SHP77 (cell line): ENCODE measurements at regions not wholly inside any gene's neighbourhood (a gene's known extent, or its start where the extent isn't known, plus 50 kb on each side); places are given as distances from the start of the nearest gene placed in this dataset.

Experiments used
- DNase-seq, 2 experiments: peaks; one replicate each; lab custom pipeline; 2025; lab: John Stamatoyannopoulos, UW

- DNase-seq, result no peak
These were observed 552.6 kb downstream of the GBA3 start for GRCh38 chr4:23245203-23245832.

GRCh38 chr4:23242962-23243361 lies 550.2 kb downstream of the GBA3 start:
- no peak for DNase-seq

GRCh38 chr4:23241408-23241807 lies 548.7 kb downstream of the GBA3 start:
- no peak for DNase-seq

- no peak for DNase-seq
These were observed 546.1 kb downstream of the GBA3 start for GRCh38 chr4:23238848-23239247.

- DNase-seq, result peak in 1 of 2 experiments; percentile 8
These were observed 545.0 kb downstream of the GBA3 start for GRCh38 chr4:23237771-23238170.

GRCh38 chr4:23235628-23236390 lies 543.1 kb downstream of the GBA3 start:
- no peak for DNase-seq

GRCh38 chr4:23234716-23235115 lies 542.0 kb downstream of the GBA3 start:
- DNase-seq, result no peak

- no peak for DNase-seq
These were observed 541.3 kb downstream of the GBA3 start for GRCh38 chr4:23234018-23234417.

GRCh38 chr4:23233596-23233995 lies 540.9 kb downstream of the GBA3 start:
- DNase-seq, result no peak

- DNase-seq, result no peak
These were observed 540.2 kb downstream of the GBA3 start for GRCh38 chr4:23232987-23233386.

- no peak for DNase-seq
These were observed 532.8 kb downstream of the GBA3 start for GRCh38 chr4:23225564-23225963.

- DNase-seq, result no peak
These were observed 532.1 kb downstream of the GBA3 start for GRCh38 chr4:23224684-23225420.

- DNase-seq, result no peak
These were observed 528.2 kb downstream of the GBA3 start for GRCh38 chr4:23220911-23221310.

- DNase-seq, result no peak
These were observed 527.2 kb downstream of the GBA3 start for GRCh38 chr4:23219779-23220408.

GRCh38 chr4:23213198-23213597 lies 520.5 kb downstream of the GBA3 start:
- no peak for DNase-seq

- no peak for DNase-seq
These were observed 519.8 kb downstream of the GBA3 start for GRCh38 chr4:23212558-23212957.

GRCh38 chr4:23207059-23207458 lies 514.3 kb downstream of the GBA3 start:
- no peak for DNase-seq

- no peak for DNase-seq
These were observed 510.0 kb downstream of the GBA3 start for GRCh38 chr4:23202712-23203247.

- DNase-seq, result no peak
These were observed 502.0 kb downstream of the GBA3 start for GRCh38 chr4:23194751-23195150.

- DNase-seq, result no peak
These were observed 481.4 kb downstream of the GBA3 start for GRCh38 chr4:23174179-23174578.

- DNase-seq, result no peak
These were observed 479.2 kb downstream of the GBA3 start for GRCh38 chr4:23171976-23172375.

- no peak for DNase-seq
These were observed 477.0 kb downstream of the GBA3 start for GRCh38 chr4:23169608-23170311.
